OCI-LY3 (cell line): ENCODE measurements at regions not wholly inside any gene's neighbourhood (a gene's known extent, or its start where the extent isn't known, plus 50 kb on each side); places are given as distances from the start of the nearest gene placed in this dataset.

Experiments used
- CTCF ChIP-seq: fragments of 200-600, 300-600 bp; sonication (generic); IDR thresholded peaks from 2 replicates; pipeline ENCODE4 v1.5.1; 2014; ENCODE audit warnings: antibody characterized with exemption, low read length, low read depth
- EZH2phosphoT487 ChIP-seq: fragments of 200-600 bp; shearing (Covaris generic); IDR thresholded peaks from 2 replicates; pipeline ENCODE4 v1.6.1; 2018; ENCODE audit warnings: antibody characterized with exemption, mixed run types, low read depth

DNA sequence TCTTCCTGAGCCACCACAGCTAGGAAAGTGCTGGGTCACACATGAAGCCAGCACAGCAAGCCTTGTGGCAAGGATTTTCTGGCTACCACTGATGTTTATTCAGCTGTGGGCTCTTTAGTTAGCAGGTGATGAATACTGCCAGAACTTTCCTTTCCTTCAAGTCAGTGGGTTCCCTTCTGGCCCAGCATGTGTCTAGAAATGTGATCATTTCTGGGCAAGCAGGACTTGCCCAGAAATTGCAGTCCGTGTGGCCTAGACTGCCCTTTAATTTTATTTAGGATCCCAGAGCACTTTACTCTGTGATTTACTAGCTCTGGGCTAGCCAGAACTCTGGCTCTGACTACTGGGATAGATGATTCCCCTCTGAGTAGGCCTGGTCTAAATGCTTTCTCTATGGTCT is 397.5 kb downstream of the ZIC4 start:
- no peak for TF ChIP-seq CTCF
- TF ChIP-seq EZH2phosphoT487 = no peak
